ENCODE measurements at regions not wholly inside any gene's neighbourhood (a gene's known extent, or its start where the extent isn't known, plus 50 kb on each side); places are given as distances from the start of the nearest gene placed in this dataset.
A peak's percentile ranks its signal among the peaks of the same experiment; 100 is the strongest.

DNA sequence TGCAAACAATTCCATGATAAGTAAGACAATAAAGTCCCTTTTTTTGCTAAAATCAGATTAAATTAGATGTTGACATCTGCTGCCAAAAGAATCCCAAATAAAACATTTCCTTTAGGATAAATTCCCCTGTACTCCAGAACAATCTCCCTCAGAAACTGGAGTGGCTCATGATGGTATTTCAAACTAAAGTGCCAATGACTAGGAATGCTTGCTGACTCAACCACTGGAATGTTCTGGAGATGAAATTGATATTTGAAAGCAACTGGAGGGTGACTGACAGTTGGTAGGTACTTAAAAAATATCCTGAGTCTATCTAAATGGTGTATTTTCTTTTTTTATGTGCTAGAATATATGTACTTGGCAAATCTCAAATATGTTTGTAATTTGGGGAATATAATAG lies 350.1 kb upstream of the TSHZ2 start:
- DNase-seq, result no peak

DNA sequence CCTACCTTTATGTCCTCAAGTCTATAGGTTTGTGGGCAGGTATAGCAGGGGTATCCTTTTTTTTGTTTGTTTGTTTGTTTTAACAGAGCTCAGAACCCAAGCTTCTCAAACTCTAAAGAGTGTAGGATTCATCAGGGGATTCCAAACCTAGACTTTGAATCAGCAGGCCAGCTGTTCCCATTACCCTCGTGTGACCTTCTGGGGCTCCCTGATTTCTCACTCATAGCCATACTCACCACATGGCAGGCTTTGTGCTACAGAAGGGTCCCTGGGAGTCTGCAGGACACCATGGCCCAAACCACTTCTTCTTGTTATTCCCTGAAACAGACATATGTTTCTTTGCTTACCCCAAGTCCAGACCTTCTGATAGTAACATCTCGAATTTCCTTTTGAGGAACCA lies 350.8 kb upstream of the TSHZ2 start:
- no peak for DNase-seq

DNA sequence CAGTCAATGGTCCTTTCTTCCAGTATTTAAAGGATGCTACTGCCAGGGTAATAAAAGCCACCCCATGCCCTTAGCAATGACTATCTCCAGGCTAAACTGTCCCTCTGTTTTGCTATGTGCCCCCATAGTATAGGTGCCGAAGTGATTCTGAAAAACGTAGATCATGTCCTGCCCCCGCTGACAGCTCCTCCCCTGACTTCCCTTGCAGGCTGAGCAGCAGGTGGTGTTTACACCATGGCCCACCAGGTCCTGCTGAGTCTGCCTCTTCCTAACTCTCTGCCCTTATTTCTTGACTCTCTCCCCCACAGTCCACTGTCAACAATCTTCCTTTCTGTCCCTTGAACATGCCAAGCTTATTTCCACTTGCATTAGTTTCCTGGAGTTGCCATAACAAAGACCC lies 352.5 kb upstream of the TSHZ2 start:
- DNase-seq, result no peak

DNA sequence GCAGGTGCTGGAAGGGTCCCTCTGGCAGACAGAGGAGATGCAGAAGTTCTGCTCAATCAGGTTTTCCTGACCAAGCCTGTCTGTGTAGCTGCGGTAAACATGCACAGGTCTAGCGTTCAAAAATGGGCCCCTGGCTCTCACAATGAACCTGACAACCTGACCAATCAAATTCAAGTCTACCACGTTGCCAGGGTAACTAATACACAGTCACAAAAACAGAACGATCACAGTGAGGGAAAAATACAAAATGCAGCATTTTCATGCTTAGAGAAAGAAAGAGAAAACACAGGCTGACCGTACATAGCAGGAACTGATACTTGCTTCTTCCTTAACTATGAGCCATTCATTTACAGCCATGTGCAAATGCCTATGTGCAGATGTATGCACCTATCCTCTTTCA lies 353.1 kb upstream of the TSHZ2 start:
- no peak for DNase-seq

DNA sequence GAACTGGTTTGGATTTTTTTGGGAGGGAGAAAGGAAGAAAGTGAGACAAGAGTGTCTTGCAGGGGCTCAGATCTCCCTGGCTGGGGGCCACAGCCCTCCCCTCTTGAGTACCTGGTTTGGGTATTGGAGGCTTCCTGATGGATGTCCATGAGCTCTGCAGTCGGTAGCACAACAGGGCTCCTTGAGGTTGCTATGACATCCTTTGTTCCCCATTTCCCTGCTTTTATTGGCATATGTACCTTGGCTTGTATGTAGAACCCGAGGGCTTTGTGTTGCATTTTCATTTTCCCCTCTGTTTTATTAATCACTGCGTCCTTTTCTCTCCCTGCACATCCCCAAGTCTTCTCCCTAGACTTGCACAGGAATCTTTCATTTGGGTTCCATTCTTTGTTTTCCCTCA lies 355.5 kb upstream of the TSHZ2 start:
- no peak for DNase-seq

DNA sequence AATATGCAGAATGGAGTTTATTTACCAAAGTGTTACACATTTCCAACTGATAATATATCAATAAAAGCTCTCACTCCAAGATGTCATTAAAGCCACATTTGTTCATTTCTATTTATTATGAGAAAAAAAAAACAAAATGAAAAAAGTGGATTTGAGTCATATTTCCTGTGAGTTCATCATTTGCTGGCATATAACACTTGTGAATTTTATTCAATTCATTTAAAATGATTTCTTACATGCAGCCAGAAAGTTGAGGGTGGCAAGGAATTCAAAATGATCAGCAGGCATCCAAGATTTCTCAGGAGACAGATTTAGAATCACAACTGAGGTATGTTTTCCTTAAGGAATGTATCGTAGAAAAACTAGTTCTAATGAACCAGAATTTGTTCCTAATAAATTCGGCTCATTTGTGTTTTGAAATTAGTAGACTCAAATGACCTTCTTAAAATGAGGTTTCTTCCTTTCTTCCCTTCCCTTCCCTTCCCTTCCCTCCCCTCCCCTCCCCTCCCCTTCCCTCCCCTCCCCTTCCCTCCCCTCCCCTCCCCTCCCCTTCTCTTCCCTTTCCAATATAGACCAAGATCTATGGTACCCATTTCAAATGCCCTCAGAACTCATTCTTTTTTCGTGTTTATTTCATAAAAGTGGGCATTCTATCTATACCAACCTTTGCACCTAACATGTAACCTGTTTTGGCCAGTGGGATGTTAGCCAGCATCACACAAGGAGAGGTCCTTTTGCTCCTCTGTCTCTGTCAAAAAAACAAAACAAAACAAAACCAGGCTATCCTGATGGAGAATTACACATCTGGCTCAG lies 357.9 kb upstream of the TSHZ2 start:
- no peak for DNase-seq

DNA sequence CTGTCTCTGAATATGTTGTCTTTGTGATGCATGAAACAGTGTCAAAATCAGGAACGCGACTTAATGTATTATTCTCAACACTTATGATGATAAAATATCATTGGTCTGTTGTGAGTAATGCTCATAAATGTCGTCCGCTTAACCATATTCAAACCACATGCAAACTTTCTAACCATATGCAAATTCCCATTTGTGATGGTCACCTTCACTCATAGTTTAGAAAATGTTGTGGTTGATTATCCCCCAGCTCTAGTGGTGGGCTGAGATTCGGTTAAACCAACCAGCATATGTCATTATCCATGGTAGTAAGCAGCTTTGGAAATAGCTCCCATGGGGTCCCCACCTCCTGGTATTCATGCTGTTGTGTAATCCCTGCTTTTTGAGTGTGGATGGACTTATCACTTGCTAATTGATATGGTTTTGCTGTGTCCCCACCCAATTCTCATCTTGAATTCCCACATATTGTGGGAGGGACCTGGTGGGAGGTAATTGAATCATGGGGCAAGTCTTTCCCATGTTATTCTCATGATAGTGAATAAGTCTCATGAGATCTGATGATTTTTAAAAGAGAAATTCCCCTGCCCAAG lies 360.0 kb upstream of the TSHZ2 start:
- DNase-seq, result no peak

DNA sequence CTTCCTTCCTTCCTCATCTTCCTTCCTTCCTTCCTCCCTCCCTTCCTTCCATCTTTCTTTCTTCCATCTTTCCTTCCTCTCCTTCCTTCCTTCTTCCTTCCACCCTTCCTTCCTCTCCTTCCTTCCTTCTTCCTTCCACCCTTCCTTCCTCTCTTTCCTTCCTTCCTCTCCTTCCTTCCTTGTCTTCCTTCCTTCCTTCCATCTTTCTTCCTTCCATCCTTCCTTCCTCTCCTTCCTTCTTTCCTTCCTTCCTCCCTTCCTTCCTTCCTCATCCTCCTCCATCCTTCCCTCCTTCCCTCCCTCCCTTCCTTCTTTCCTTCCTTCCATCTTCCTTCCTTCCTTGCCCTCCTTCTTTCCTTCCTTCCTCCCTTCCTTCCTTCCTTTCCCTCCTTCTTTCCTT lies 361.4 kb upstream of the TSHZ2 start:
- no peak for DNase-seq

DNA sequence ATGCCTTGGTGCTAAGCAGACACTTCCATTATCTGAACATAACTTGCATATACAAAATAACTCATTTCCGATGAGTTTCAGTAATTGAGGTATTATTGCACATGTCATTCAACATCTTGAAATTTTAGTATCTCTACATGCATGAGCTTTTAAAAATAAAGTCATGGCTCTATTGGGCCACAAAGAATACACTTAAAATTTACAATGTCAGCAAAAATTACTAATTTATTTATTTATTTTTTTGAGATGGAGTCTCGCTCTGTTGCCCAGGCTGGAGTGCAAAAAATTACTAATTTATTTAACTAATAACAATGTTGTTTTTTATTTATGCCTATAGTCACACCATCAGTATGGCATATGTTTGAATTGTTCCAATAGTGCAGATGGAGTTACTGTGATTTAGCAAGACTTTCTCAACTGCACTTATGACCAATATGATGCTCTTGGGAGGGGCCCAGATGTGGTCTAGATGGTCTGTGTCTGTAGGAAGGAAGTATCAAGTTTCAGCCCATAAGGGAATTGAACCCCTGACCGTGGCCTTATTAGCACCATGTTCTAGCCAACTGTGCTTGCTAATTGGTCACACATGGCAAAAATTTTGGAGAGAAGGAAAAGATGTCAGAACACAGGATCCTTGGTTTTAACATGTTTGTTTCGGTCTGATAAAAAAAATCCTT lies 370.7 kb upstream of the TSHZ2 start:
- DNase-seq, result no peak

DNA sequence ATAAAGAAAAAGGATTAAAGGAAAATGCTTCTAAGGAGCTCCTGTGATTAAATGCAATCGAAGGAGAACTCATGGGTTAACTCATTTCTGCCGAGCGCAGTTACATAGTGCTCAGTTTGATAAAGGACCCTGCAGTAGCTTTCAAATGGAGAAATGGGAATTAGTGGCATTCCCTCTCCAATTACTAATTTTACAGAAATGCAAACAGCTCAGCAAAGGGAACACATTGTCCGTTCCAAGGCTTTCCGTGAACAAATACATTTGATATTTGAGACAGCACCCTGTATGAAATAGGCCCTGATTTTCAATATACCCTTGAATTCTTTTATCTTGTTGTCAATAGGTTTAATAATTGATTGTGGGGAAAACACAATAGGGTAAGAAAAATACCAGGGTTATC lies 375.9 kb upstream of the TSHZ2 start:
- DNase-seq, result no peak

DNA sequence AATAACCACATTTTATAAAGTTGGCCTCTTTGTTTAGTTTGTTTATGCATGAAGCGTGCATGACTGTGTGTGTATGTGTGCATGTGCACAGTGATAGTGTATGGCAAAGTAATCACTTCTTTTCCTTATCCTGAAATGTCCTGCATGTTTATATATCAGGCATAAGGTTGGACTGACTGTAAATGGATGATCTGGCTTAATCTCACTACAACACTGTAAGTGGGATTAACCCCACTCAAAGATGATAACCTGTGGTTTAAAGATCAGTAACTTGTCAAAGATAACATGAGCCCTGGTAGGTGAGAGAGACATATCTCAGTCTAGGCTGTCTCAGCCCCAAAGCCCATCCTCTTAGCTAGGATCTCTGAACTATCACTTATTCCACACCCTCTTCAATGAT lies 376.6 kb upstream of the TSHZ2 start:
- DNase-seq, result no peak

DNA sequence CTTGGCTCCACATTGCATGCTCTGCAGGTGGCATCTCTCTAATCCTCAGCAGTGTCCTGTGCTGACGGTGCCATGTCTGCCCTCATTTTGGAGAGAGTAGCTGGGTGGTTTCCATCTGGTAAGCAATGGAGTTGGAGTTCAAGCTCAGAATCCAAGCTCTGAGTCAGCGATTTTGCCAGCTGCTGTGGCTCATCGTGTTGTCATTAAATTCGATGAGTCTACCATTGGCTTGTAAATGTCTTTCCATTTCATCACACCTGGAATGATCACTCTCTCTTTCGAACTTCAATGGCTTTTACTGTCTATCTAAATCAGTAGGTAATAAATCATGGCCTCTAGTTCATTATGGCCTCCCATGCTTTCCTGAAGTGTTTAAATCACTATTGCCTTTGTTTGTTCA lies 378.5 kb upstream of the TSHZ2 start:
- DNase-seq, result no peak

DNA sequence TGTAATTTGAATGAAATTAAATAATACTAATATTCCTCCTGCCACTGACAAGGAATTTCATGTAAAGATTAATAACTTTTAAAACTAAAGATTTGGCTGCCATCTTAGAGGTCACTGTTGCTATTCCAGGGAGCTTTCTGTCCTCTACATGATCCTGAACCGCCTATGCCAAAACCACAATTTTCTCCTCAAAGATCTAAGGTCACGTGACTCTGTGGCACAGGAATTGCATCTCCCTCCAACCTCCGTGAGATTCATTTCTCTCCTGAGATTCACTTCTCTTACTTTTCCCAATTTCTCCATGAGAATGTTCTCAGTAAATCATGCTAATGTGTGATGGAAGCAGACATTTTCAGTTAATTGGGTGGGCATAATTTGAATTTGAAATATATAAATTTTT lies 379.6 kb upstream of the TSHZ2 start:
- no peak for DNase-seq

DNA sequence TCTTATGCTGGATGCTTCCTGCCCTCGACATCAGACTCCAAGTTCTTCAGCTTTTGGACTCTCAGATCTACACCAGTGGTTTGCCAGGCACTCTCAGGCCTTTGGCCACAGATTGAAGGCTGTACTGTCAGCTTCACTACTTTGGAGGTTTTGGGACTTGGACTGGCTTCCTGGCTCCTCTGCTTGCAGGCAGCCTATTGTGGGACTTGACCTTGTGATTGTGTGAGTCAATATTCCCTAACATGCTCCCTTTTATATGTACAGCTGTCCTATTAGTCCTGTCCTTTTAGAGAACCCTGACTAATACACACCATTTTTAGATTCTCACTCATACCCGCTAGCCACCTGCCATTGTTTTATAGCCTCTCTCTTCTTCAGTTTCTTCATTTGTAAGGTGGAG lies 382.1 kb upstream of the TSHZ2 start:
- no peak for DNase-seq

DNA sequence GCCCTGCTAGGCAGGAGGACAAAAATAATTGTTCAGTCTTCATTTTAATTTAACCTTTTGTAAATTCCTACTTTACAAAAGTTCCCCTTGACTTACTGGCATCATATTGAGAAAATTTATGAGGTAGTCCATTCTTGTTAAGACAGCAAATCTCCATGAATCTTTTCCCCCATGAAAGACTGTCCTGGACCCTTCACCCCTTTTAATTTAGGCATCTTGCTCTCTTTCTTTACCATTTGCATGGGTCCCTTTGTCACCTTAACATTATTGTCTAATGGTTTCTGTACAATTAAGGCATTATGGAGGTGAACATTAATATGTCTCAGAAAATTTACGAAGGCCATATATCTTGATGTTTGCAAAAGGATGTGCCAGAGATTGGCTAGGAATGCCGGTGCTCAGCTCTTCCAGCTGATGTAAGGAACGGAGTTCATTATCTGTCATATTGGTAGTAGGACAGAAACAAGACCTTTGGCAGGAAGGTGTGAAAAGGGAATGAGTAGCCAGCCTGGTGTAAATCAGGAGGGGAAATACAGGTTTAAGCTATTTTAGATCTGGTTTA lies 382.8 kb upstream of the TSHZ2 start:
- DNase-seq, result no peak

DNA sequence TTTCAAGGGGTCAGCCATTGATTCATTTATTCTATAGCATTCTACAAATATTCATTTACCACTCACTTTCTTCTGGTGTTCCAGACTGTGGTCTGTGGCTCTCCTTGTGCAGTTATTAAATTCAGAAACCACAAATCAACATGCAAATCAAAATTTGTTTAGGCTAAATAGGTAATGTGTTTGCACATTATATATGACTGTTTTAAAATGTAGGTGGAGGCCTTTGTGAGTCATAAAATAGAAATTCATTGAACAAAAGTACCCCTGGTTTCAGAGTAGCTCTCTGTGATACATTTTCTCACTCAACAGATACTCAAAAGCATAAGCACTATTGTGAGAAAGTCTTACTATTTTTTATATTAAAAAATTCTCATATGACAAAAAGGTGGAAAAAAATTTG lies 385.5 kb upstream of the TSHZ2 start:
- DNase-seq, result no peak

DNA sequence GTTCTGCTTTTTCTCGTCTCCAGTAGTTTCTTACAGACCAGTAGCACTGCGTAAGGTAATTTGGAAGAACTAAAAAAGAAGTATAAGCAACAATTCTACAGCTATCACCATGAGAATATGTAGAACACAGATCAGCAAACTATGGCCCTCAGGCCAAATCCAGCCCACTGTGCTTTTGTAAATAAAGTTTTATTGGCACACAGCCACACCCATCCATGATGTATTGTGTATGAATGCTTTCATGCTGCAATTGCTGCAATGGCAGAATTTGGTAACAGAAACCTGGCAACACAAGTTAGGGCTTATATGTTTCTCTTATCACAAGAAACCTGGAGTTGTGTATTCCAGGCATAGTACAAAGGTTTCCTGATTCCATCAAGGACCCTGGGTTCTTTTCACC lies 386.8 kb upstream of the TSHZ2 start:
- DNase-seq, result no peak

DNA sequence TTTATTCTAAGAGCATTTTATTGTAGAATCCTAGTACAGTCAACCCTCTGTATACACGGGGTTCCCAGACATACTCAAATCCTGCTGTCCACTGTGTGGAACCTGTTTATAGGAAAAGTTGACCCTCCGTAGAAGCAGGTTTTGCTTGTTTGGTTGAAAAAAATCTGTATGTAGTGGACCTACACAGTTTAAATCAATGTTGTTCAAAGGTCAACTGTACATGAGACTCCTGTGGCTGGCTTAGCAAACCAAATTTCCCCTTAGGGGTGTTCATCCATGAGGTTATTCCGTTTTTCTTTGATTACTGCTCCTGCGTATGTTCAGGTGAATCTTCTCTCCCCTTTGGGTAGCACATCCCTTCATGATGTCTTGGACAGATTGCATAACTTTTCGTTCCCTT lies 387.0 kb upstream of the ZFP64 start:
- DNase-seq, result no peak

DNA sequence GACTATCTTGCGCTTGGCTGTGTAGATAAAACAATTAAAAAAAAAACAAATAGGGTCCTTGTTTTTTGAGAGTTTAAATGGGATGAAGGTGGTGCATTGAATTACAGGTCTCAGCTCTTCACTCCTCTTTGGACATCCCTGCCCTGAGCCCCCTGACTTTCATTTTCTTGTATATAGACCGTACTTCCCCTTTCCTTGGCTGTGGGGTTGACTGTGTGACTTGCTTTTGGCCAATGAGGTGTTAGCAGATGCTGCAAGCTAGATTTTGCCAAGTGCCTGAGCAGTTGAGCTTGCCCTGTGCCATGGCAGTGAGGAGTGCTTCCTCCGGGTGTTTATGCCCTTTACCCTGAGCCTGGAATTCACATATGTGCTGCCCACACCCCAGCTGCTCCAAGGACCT lies 386.1 kb upstream of the ZFP64 start:
- DNase-seq, result no peak

DNA sequence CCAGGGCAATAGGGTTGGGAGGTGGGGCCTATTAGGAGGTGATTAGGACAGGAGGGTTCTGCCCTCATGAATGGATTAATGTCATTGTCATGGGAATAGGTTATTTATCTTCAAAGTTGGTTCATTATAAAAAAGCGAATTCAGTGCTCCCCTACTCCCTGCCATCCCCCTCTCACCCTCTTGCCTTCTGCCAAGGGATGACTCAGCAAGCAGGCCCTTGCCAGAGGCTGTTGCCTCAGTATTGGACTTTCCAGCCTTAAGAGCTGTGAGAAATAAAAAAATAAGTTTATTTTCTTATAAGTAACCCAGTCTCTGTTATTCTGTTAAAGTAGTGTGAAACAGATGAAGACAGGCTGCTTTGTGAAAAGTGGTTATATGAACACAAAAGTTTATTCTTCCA lies 381.1 kb upstream of the ZFP64 start:
- DNase-seq, result no peak

DNA sequence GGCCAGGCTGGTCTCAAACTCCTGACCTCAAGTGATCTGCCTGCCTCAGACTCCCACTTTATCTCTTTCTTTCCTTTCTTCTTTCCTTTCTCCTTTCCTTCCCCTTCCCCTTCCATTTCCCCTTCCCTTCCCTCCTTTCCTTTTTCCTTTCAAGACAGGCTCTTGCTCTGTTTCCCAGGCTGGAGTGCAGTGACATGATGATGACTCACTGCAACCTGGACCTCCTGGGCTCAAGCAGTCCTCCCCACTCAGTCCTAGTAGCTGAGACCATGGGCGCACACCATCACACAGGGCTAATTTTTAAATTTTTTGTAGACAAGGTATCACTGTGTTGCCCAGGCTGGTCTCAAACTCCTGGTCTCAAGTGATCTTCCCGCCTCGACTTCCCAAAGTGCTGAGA lies 377.6 kb upstream of the ZFP64 start:
- DNase-seq, result no peak

DNA sequence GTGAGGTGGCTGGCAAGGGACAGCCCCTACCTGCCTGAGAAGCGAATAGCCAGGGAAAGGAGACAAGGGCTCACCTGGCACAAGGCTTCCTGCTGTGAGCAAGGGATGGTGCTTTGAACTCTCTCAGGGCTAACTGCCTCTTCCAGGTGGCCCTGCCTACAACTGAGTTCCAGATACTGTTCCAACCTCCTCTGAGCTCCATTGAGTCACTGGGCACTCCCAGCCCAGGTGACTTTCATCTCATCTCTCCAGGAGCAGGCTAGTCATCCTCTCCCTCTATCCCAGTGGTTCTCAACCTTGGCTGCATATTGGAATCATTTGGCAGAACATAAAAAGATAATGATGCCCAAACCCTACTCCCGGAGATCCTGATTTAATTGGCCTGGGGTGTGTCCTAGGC lies 374.0 kb upstream of the ZFP64 start:
- DNase-seq, result no peak

DNA sequence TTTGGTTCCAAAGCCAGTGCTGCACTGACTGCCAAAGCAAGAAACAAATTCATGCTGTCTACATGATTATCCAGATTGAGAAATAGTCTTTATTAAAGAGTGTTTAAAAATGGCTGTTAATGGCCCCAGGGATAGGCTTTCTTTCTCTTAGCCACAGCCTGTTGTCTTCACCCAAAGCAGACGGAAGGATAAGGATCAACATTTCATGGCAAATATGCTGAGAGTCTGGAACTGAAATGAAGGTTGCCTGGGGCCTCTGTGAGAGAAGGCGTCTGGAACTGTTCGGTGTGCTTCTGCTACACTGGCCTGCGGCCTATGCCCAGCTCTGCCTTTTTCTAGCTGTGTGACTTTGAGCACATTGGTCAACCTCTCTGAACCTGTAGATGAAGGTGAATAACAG lies 373.0 kb upstream of the ZFP64 start:
- peak; percentile 60 for DNase-seq

DNA sequence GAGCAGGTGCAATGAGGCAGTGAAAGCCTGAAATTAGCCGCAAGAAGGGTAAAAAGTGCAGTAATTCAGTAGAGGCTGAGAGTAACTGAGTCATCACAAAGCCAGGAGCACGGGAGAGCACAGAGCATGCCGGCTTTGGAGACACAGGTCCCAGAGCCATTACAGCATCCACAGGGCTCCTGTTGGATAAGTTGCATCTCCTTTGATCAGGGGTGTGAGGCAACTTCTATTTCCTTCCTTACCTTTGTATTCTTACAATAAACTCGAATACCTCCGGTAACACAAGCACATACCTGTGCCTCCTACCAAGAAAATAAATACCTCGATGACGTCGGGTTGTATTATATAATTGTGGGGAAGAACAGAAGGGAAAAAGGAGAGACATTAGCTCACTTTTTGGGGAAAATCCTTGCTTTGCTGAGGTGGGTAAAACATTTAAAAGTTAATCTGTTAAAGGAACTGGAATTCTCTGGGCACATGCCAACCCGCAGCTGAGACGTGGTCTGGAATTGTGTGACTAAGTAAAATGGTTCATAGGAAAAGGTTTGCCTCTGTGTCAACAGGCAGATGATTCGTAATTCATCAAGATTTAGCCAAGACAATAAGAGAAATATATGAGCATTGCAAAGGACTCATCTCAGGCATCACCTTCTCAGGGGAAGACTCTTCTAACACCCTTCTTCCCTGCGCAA lies 360.7 kb upstream of the ZFP64 start:
- DNase-seq, result no peak
